BLaER1 (cell line): ENCODE measurements at regions not wholly inside any gene's neighbourhood (a gene's known extent, or its start where the extent isn't known, plus 50 kb on each side); places are given as distances from the start of the nearest gene placed in this dataset.

Source experiments
- H3K27ac ChIP-seq: shearing (Covaris generic); formaldehyde crosslinking; 2 replicates; pipeline ENCODE4 v1.8.1; 2022
- H3K27me3 ChIP-seq: shearing (Covaris generic); formaldehyde crosslinking; 2 replicates; pipeline ENCODE4 v1.8.1; 2022
- H3K36me3 ChIP-seq: shearing (Covaris generic); formaldehyde crosslinking; 2 replicates; pipeline ENCODE4 v1.8.1; 2022
- H3K4me1 ChIP-seq: shearing (Covaris generic); formaldehyde crosslinking; 2 replicates; pipeline ENCODE4 v1.8.1; 2022
- H3K4me2 ChIP-seq: shearing (Covaris generic); formaldehyde crosslinking; 2 replicates; pipeline ENCODE4 v1.8.1; 2022
- H3K4me3 ChIP-seq: shearing (Covaris generic); formaldehyde crosslinking; 2 replicates; pipeline ENCODE4 v1.8.1; 2022
- H3K9ac ChIP-seq: shearing (Covaris generic); formaldehyde crosslinking; 2 replicates; pipeline ENCODE4 v1.8.1; 2022
- H3K9me3 ChIP-seq: shearing (Covaris generic); formaldehyde crosslinking; 2 replicates; pipeline ENCODE4 v1.8.1; 2022
- H4K20me1 ChIP-seq: shearing (Covaris generic); formaldehyde crosslinking; 2 replicates; pipeline ENCODE4 v1.8.1; 2022
- Cebpa-rat ChIP-seq: shearing (Covaris generic); IDR thresholded peaks from 2 replicates; pipeline ENCODE4 v1.8.1; 2022

DNA sequence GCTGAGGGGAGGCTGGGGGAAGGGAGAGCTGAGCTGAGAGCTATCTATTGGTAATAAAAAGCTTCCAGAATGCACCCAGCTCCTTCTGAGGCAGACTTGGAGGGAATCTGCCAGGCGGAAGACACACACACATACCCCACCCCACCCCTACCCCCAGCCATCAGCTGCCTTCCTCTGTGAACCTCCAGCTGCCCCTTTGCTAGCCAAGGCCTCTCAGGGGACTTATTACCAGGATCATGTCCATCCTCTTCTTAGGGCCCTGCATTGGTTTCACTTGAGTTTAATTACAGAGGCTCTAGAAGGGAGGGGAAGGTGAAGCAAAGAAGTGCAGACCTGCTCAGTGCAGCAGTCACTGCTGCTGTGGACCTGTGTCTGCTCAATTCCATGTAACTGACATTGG, 156.4 kb downstream of the OMA1 start:
- H3K27me3 ChIP-seq, result no peaks in the 10 kb centered on the region
- H3K9me3 ChIP-seq, result no peaks in the 10 kb centered on the region
- no peak overlapping the region for H3K27ac ChIP-seq
- H3K4me1 ChIP-seq, result peaks cover 29% of the 10 kb centered on the region
- no peak overlapping the region for H3K9ac ChIP-seq
- no peak overlapping the region for H3K4me2 ChIP-seq
- no peaks in the 10 kb centered on the region for H3K36me3 ChIP-seq
- no peak for TF ChIP-seq Cebpa-rat
- H4K20me1 ChIP-seq, result no peaks in the 10 kb centered on the region
- H3K4me3 ChIP-seq, result no peak overlapping the region

DNA sequence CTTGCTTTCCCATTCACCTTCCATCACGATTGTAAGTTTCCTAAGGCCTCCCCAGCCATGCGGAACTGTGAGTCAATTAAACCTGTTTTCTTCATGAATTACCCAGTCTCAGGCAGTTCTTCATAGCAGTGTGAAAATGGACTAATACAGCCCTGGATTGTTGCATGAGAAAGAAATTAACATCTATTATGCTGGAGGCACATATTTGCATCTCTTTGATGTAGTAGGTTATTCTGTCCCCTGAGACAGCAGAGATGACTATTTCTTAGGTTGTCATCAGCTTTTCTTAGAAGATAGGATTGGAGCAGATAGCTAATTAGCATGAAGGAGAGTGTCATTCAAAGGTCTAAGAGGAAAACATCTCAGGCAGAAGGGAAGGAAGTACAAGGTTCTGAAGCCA, 166.2 kb downstream of the OMA1 start:
- H3K4me1 ChIP-seq, result no peaks in the 10 kb centered on the region

DNA sequence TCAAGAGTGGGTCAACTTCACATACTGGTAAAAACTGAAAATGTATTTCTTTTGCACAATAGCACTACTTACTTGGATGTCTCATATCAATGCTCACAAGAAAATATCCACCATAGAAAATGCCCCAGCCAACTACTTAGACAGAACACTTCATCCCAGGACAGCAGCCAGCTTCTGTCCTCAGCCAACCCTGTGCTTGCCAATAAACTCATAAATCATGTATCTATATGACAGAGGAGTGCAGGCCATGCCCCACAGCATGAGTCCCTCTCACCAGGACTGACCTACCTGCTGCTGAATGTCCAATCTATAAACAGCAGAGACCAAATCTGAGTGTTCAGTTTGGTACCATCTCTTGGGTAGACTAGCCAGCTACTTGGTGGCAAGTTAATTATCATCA, 179.3 kb downstream of the OMA1 start:
- H3K4me1 ChIP-seq, result no peaks in the 10 kb centered on the region
- no peak overlapping the region for H3K4me2 ChIP-seq
- H3K27ac ChIP-seq, result no peak overlapping the region
- peaks cover 18% of the 10 kb centered on the region for H3K9me3 ChIP-seq
- no peaks in the 10 kb centered on the region for H4K20me1 ChIP-seq
- H3K4me3 ChIP-seq, result no peak overlapping the region
- H3K27me3 ChIP-seq, result no peaks in the 10 kb centered on the region
- H3K36me3 ChIP-seq, result 0 out of 2 replicates have a peak, but pooled peaks cover 7% of the 10 kb centered on the region
- no peak for TF ChIP-seq Cebpa-rat
- no peak overlapping the region for H3K9ac ChIP-seq

More for the DNA sequence above, 166.2 kb downstream of the OMA1 start:
- Histone ChIP-seq H3K4me2 (no peak overlapping the region), H3K27me3 (no peaks in the 10 kb centered on the region), H3K27ac (no peak overlapping the region), H4K20me1 (no peaks in the 10 kb centered on the region), H3K9ac (no peak overlapping the region), H3K4me3 (no peak overlapping the region), H3K36me3 (no peaks in the 10 kb centered on the region), H3K9me3 (0 out of 2 replicates have a peak, but pooled peaks cover 5% of the 10 kb centered on the region)
- no peak for TF ChIP-seq Cebpa-rat

DNA sequence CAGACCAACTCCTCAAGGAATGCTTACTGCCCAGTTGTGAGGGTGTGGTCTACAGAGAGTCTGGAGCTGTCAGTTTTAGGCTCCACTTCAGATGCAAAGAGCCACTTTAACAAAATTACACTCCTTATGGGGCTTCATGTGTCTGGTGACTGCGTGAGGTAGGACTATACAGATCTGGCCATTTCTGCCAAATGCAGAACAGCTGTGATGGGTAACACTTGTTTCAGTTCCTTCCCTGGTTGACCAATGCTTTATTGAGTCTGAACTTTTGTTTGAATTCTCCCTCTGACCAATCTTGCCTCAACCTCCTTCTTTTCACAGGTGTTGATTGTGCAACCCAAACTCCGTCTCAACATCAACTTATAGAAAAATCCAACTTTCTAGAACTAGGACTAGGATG, 181.2 kb downstream of the OMA1 start:
- no peaks in the 10 kb centered on the region for H3K9me3 ChIP-seq
- H3K27ac ChIP-seq, result no peak overlapping the region
- no peak overlapping the region for H3K9ac ChIP-seq
- H3K4me2 ChIP-seq, result no peak overlapping the region
- TF ChIP-seq Cebpa-rat, result no peak
- H4K20me1 ChIP-seq, result no peaks in the 10 kb centered on the region
- H3K27me3 ChIP-seq, result no peaks in the 10 kb centered on the region
- H3K4me1 ChIP-seq, result no peaks in the 10 kb centered on the region
- no peak overlapping the region for H3K4me3 ChIP-seq
- H3K36me3 ChIP-seq, result no peaks in the 10 kb centered on the region

DNA sequence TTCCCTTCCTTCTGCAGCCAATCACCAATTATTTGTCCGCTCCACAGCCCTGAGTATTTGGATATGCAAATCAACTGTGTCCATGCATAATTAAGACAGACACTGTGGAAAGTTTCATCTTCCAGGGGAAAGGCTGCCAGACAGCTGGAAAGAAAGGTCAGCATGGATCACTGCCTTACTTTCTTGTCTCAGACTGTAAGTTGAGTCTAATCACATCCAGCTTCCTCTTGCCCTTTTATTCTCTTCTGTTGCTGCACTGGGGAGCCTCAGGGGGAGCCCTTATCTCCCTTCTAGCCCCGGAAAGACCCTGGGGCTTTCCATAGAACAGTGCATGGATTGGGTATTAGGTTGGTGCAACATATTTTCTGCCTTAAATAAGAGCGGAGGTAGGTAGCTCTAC, 182.9 kb downstream of the OMA1 start:
- Histone ChIP-seq H3K27me3 (no peaks in the 10 kb centered on the region), H3K9me3 (no peaks in the 10 kb centered on the region), H3K9ac (no peak overlapping the region), H3K4me1 (no peaks in the 10 kb centered on the region), H3K4me2 (no peak overlapping the region), H4K20me1 (no peaks in the 10 kb centered on the region), H3K4me3 (no peak overlapping the region), H3K27ac (no peak overlapping the region), H3K36me3 (no peaks in the 10 kb centered on the region)
- TF ChIP-seq Cebpa-rat, result no peak

DNA sequence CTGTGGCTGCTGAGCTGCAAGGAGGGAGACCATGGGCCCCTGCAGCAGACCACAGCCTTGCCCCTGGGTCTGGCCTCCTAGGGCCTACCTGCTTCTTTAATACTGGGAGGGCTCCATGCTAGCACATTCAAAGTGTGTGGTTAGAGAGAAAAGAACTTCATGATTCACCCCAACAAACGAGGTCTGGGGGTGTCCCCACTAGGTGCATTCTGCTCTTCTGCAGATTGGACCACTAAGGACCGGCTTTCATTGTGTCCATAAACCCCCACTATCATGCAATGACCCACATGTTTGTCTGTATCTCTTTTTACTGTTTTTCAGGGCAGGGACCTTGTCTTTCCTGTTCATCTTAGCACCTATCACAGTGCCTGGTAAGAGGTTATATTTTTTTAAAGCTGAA, 185.4 kb downstream of the OMA1 start:
- no peaks in the 10 kb centered on the region for H3K36me3 ChIP-seq
- no peaks in the 10 kb centered on the region for H3K4me1 ChIP-seq
- H3K27me3 ChIP-seq, result no peaks in the 10 kb centered on the region
- H3K4me3 ChIP-seq, result no peak overlapping the region
- no peak overlapping the region for H3K9ac ChIP-seq
- TF ChIP-seq Cebpa-rat, result no peak
- no peak overlapping the region for H3K4me2 ChIP-seq
- no peak overlapping the region for H3K27ac ChIP-seq
- H4K20me1 ChIP-seq, result no peaks in the 10 kb centered on the region
- H3K9me3 ChIP-seq, result no peaks in the 10 kb centered on the region

DNA sequence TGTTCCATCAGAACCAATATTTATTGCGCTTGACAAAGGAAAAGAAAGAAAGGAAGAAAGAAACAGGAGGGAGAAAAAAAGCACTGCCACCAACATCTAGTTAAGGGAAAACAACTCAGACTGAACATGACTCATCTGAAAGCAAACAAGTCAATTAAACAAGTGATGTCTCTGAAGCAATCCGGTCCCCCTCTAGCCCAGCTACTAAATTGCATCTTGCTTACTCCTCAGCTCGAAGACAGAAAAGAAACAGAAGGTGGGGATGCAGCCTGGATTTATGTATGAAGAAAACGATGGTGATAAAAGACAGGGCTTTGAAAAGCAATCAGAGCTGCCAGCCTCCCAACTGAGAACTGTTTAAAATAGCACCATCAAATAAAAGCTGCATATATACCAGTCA, 188.2 kb downstream of the OMA1 start:
- no peak for TF ChIP-seq Cebpa-rat
- Histone ChIP-seq H3K4me2 (no peak overlapping the region), H3K4me3 (no peak overlapping the region), H3K9ac (no peak overlapping the region), H3K27me3 (no peaks in the 10 kb centered on the region), H3K27ac (no peak overlapping the region), H3K9me3 (no peaks in the 10 kb centered on the region), H4K20me1 (no peaks in the 10 kb centered on the region), H3K4me1 (no peaks in the 10 kb centered on the region), H3K36me3 (no peaks in the 10 kb centered on the region)

DNA sequence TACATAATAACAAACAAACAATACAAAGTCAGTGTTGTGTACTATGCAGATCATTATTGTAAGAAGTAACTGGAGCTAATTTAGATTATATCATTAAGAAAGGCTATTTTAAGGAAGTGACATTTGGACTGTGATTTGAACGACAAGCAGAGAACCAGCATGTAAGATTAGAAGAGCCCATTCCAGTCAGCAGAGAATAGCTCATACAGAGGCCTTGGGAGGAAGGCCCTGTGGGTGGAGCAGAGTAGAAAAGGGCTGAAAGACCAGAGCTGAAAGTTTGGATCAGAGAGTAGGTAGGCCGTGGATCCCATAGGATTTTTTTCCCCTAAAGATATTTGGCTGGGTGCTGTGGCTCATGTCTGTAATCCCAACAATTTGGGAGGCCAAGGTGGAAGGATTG, 190.1 kb downstream of the OMA1 start:
- no peaks in the 10 kb centered on the region for H3K36me3 ChIP-seq
- no peak for TF ChIP-seq Cebpa-rat
- H3K9me3 ChIP-seq, result no peaks in the 10 kb centered on the region
- H3K4me3 ChIP-seq, result no peak overlapping the region
- H3K27me3 ChIP-seq, result no peaks in the 10 kb centered on the region
- no peak overlapping the region for H3K27ac ChIP-seq
- no peaks in the 10 kb centered on the region for H3K4me1 ChIP-seq
- H3K9ac ChIP-seq, result no peak overlapping the region
- no peak overlapping the region for H3K4me2 ChIP-seq
- no peaks in the 10 kb centered on the region for H4K20me1 ChIP-seq

DNA sequence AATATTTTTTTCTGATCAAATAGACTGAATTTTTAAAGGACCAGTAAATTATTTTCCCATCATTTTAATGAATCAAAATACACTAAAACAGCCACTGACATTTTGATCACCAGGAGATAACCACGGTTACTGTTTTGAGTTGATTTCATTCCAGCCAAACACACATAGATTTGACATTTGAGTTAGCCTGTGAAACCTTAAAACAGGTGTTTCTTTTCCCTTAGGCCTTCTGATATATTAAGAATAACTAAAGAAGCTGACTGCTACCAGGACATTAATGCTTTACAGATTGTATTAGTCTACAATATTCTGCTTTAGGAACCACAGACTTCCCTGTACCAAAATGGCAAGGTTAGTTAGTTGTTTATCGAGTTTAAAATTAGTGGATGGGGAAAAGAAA, 193.4 kb downstream of the OMA1 start:
- Histone ChIP-seq H3K27me3 (no peaks in the 10 kb centered on the region), H3K4me2 (no peak overlapping the region), H3K9ac (no peak overlapping the region), H3K27ac (no peak overlapping the region), H3K36me3 (no peaks in the 10 kb centered on the region), H3K4me3 (no peak overlapping the region), H3K4me1 (no peaks in the 10 kb centered on the region), H3K9me3 (no peaks in the 10 kb centered on the region; the same call in 1 of the 2 replicates), H4K20me1 (no peaks in the 10 kb centered on the region)
- TF ChIP-seq Cebpa-rat, result no peak

DNA sequence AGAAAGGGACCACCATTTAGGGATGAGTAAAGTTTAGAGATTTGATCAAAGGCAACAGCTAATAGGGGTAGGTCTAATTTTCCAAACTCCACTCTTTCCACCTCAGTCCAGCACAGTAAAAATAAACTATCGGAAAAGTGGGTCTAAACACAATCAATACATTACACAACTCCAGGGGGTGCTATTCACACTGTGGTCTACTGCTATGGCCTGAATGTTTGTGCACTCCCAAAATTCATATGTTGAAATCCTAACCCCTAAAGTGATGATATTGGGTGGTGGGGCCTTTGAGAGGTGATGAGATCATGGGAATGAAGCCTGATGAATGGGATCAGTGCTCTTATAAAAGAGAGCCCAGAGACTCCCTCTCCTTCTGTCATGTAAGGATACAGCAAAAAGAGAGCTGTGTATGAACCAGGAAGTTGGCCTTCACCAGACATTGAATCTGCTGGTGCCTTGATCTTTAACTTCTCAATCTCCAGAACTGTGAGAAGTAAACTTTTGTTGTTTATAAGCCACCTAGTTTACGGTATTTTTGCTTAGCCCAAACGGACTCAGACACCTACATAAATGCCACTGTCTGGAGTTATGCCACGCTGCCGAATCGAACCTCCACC, 193.9 kb downstream of the OMA1 start:
- no peak overlapping the region for H3K27ac ChIP-seq
- H3K9ac ChIP-seq, result no peak overlapping the region
- no peak for TF ChIP-seq Cebpa-rat
- no peaks in the 10 kb centered on the region for H3K36me3 ChIP-seq
- H3K9me3 ChIP-seq, result no peaks in the 10 kb centered on the region; the same call in 1 of the 2 replicates
- no peaks in the 10 kb centered on the region for H3K27me3 ChIP-seq
- no peak overlapping the region for H3K4me3 ChIP-seq
- H3K4me2 ChIP-seq, result no peak overlapping the region
- H3K4me1 ChIP-seq, result no peaks in the 10 kb centered on the region
- H4K20me1 ChIP-seq, result no peaks in the 10 kb centered on the region

DNA sequence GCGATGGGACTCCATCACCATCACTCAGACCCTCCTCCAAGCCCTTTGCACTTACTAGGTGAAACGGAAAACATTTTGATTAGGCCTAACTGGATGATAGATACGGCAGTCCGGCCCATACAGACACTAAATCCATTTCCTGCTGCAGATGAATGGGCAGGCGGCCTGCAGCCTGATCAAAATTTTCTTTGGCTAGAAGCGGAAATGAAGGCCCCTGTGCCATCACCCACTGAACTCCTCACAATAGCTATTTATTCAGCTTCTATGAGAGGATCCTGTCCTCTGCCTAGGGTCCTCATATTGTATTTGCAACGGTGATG, 200.5 kb downstream of the OMA1 start:
- Histone ChIP-seq H3K4me1 (no peaks in the 10 kb centered on the region), H3K4me2 (no peak overlapping the region)

More for the DNA sequence above, 200.5 kb downstream of the OMA1 start:
- Histone ChIP-seq H3K27me3 (no peaks in the 10 kb centered on the region), H3K9ac (no peak overlapping the region), H3K9me3 (no peaks in the 10 kb centered on the region; the same call in 1 of the 2 replicates), H3K4me3 (no peak overlapping the region), H4K20me1 (no peaks in the 10 kb centered on the region), H3K27ac (no peak overlapping the region), H3K36me3 (no peaks in the 10 kb centered on the region)
- TF ChIP-seq Cebpa-rat, result no peak
